AG10803 (cell line): ENCODE measurements at regions not wholly inside any gene's neighbourhood (a gene's known extent, or its start where the extent isn't known, plus 50 kb on each side); places are given as distances from the start of the nearest gene placed in this dataset.

ENCODE experiments used
- DNase-seq: peaks from one replicate; pipeline ENCODE4 v3.0.0; 2010; ENCODE audit warnings: low read depth
- H3K4me3 ChIP-seq: 2 replicates; pipeline ENCODE4 v1.5.1; 2011; ENCODE audit warnings: mild to moderate bottlenecking, low read length, control low read depth
- TF ChIP-seq, protein P1 (sequence below): conservative IDR thresholded peaks from 2 replicates; pipeline ENCODE4 v1.5.1; 2011; ENCODE audit warnings: mild to moderate bottlenecking, low read length, control low read depth, inconsistent platforms

DNA sequence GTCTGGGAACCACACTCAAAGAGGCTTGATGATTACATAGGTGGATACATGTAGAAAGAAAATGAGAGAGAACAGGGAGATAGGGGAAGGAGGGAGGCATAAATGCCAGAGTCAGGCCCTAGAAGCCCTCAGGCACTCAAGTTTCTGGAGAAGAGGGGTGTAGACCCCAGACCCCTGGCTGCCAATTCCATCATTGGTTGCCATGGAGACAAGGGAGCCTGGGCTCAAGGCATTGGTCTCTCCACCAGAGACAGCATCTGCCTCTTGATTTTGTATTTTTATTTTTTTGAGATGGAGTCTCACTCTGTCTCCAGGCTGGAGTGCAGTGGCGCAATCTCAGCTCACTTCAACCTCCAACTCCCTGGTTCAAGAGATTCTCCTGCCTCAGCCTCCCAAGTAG, 114.3 kb upstream of the GRIK3 start:
- TF ChIP-seq, protein P1, sequence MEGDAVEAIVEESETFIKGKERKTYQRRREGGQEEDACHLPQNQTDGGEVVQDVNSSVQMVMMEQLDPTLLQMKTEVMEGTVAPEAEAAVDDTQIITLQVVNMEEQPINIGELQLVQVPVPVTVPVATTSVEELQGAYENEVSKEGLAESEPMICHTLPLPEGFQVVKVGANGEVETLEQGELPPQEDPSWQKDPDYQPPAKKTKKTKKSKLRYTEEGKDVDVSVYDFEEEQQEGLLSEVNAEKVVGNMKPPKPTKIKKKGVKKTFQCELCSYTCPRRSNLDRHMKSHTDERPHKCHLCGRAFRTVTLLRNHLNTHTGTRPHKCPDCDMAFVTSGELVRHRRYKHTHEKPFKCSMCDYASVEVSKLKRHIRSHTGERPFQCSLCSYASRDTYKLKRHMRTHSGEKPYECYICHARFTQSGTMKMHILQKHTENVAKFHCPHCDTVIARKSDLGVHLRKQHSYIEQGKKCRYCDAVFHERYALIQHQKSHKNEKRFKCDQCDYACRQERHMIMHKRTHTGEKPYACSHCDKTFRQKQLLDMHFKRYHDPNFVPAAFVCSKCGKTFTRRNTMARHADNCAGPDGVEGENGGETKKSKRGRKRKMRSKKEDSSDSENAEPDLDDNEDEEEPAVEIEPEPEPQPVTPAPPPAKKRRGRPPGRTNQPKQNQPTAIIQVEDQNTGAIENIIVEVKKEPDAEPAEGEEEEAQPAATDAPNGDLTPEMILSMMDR = no peak
- no peak overlapping the region for H3K4me3 ChIP-seq
- no peak for DNase-seq

DNA sequence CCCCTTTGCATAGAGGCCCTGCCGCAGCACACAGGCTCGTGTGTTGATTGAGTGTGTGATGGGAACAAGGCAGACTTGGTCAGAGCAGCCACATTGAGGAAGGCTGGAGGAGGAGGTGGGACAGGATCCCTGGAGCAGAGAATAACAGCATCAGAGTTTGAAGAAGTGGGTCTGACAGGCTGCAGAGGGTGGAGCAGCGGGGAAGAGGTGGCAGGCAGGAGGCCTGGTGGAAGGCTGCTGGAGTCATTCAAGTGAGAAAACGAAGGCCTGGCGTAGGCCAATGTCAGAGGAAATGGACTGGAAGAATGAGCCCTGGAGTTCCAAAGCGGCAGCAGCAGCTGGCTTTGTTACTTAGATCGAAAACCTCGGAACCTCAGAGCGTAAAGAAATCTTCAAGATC, 115.0 kb upstream of the GRIK3 start:
- no peak for DNase-seq
- H3K4me3 ChIP-seq = no peak overlapping the region
- TF ChIP-seq, protein P1 = no peak

DNA sequence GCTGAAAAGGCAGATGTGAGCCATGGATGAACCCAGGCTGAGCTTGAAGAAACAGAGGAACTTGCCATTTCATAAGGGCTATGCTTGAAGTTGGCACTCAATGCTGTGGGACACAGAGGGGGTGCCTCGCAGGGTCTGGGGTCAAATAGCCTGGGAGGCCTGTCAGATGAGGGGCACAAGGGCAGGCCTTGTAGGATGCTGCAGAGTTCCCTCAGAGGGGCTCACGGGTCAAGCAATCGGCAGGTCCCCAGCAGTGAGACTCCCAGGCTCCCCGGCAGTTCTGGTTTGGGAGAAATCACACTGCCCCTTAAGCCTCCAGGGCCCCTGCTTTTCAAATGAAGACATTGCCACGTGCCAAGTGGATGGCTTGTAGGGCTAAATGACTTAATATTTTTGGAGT, 116.7 kb upstream of the GRIK3 start:
- TF ChIP-seq, protein P1 = no peak
- no peak overlapping the region for H3K4me3 ChIP-seq
- DNase-seq = no peak

DNA sequence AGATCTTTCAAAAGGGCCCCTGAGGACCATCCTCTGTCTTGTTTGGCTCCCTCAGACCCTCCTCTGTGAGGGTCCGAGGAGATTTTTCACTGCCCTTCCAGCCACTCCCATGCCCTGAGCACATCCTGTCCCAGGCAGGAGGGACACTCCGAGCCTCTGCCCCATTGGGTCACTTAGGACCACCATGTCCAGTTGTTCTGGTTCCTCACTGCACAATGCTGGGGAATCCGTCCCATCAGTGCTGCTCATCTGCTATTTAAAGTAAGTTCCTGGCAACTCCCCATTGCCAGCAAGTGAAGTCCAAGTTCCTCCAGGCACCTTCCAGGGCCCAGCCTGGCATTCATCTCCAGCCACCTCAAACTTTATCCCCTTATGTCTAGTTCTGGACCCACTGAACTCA, 117.5 kb upstream of the GRIK3 start:
- no peak for DNase-seq
- TF ChIP-seq, protein P1 = no peak
- no peak overlapping the region for H3K4me3 ChIP-seq

DNA sequence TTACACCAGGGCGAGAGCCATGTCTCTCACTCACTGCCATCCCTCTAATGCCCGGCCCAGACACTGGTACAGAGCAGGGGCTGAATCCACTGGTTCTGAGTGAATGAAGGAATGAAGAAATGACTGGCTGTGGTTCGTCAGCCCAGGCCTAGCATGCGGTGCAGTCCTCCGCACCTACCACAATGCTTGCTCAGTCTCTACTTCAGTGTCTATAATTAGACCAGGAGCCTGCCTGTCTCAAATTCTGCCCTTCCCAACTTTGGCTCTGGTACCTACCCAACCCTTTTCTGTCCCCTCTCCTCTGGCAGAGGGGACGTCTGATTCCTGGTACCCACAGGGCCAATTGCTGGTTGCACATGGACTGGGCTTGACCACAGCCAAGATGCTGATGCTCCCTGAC, 118.2 kb upstream of the GRIK3 start:
- H3K4me3 ChIP-seq = no peak overlapping the region
- DNase-seq = no peak
- TF ChIP-seq, protein P1 = no peak

DNA sequence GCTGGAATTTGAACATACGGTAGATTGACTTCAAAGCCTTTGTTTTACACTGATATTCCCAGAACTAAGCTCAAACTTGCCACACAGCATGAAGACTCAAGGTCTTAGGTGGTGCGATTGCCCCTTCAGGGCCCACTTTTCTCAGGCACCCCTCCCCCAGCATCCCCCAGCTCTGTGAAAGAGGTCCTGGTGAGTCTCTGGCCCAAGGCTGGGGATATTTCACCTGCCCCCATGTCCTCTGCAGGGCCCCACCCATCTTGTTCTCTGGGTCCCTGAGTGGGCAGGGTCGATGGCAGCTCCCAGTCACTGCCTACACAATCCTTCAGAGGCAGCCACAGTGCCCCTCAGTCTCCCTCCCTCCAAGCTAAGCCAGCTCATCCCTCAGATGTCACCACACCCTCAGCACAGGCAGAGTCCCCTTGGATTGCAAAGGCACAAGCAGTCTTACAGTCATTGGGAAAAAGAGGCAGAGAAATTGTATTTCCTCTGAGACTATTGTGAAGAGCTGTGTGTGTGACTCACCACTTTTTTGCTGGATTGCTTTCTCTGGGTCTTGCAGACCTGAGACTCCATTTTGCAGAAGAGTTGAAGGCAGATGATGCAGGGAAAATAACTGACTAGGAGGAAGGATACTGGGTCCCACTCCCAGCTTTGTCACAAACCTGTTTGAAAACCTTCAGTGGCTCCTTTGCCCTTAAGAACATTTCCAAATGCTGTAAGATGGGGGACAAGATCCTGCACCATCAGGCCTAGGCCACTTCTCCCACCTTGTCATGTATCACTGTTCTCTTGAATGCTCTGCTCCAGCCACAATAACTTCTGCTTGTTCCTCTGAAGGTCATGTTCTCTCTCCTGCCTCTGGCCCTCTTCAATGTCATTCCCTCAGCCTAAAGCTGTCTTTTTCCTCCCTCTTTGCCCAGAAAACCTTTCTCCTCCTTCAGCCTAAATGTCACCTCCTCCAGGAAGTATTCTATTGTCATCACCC, 119.1 kb upstream of the GRIK3 start:
- H3K4me3 ChIP-seq = no peak overlapping the region
- TF ChIP-seq, protein P1 = no peak
- DNase-seq = no peak

DNA sequence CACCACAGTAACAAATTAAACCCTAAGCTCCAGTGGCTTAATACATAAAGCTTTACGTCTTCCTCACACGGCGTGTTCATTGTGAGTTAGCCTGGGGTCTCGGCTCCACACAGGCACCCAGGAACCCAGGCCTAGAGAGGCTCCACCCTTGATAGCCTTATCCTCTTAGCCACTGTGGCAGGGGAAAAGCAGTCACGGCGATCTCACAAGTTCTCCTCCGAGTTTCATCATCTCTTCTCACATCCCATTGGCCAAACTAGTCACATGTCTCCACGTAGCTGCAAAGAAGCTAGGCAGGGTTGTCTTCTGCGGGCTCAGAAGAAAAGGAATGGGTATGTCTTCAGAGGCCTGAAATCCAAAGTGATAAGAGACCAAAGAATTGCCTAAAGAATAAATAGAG, 122.3 kb upstream of the GRIK3 start:
- no peak for DNase-seq
- TF ChIP-seq, protein P1 = no peak
- H3K4me3 ChIP-seq = no peak overlapping the region
